Erythroblast (primary cell): ENCODE measurements at regions not wholly inside any gene's neighbourhood (a gene's known extent, or its start where the extent isn't known, plus 50 kb on each side); places are given as distances from the start of the nearest gene placed in this dataset.

Source experiments
- DNase-seq, 2 experiments: peaks; one replicate each; lab custom pipeline; 2025; lab: John Stamatoyannopoulos, UW
- GATA1 ChIP-seq: IDR thresholded peaks from 2 replicates; pipeline ENCODE4 v1.6.1; 2011; ENCODE audit warnings: low read depth, mild to moderate bottlenecking, control low read depth, low read length, moderate library complexity
- POLR2A ChIP-seq: IDR thresholded peaks from 2 replicates; pipeline ENCODE4 v1.6.1; 2011; ENCODE audit warnings: mild to moderate bottlenecking, low read length

- DNase-seq, result no peak
- TF ChIP-seq GATA1 (no peak), POLR2A (no peak)
Observed at GRCh38 chr13:23990455-23990854, 93.2 kb upstream of the C1QTNF9B start.

GRCh38 chr13:23991119-23991518 is 93.8 kb upstream of the C1QTNF9B start:
- DNase-seq, result no peak

DNA sequence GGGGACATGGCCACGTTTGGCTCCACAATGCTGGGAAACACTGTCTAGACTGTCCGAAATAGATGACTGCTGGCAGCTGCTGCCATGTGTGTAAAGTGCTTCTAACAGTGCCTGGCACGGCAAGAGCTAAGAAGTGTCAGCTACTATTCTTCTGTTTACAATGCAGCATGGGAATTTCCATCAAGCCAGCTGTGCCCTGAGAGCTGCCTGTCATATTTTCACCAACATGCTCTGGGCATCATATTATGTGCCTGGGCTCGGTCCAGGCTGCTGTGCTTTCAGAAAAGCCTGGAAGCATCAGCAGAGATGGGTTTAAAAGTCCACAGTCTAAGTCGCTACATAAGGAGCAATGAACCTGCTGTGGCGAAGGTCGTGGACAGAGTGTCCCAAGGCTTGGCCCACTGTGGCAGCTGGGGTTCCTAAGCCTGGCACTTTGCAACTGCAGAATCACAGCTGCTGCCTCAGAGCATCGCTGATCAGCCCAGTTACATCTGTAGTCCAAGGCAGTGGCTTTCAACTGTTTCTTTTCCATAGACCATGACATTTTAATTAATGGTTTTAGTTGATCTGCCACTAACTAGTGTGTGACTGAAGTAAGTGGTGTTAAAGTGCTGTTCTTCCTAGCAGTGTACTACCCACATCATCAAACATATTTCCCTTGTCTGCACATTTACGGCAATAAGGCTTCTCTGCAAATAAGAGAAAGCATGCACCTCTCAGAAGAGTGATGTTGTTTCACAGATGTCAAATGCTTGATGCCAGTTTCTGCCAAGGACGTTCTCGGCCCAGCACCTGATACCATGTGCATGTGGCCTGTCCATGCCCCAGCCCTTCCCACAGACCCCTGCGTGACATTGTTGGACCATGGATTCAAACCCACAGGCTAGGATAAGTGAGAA is 95.7 kb upstream of the C1QTNF9B start:
- no peak for DNase-seq
- no peak for TF ChIP-seq GATA1
- TF ChIP-seq POLR2A, result no peak

More at GRCh38 chr13:23991119-23991518, 93.8 kb upstream of the C1QTNF9B start:
- no peak for TF ChIP-seq POLR2A
- TF ChIP-seq GATA1, result no peak

GRCh38 chr13:23993680-23993985 is 96.3 kb upstream of the C1QTNF9B start:
- TF ChIP-seq POLR2A (no peak), GATA1 (no peak)
- DNase-seq, result no peak

GRCh38 chr13:23995283-23996073 is 98.2 kb upstream of the C1QTNF9B start:
- no peak for DNase-seq
- TF ChIP-seq GATA1, result no peak
- TF ChIP-seq POLR2A, result no peak

DNA sequence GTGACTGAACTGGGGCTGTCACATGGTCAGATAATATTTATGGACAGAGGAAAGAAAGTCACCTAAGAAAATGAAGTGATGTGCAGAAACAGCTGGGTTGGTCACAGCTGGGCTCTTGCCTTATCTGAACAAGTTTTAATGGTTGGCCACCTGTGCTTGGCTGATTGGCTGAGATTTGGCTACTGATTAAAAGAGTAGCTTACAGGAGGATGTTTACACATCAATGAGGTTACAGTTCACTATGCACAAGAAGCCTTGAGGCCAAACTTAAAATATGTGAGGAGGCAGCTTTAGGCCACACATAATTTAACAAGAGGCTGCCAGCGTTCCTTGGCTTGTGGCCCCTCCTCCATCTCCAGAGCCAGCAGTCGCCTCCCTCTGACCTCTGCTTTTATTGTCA is 99.2 kb upstream of the C1QTNF9B start:
- no peak for TF ChIP-seq GATA1
- TF ChIP-seq POLR2A, result no peak
- DNase-seq, result no peak

GRCh38 chr13:23999424-23999823 is 102.1 kb upstream of the C1QTNF9B start:
- no peak for DNase-seq
- no peak for TF ChIP-seq GATA1
- TF ChIP-seq POLR2A, result no peak

DNA sequence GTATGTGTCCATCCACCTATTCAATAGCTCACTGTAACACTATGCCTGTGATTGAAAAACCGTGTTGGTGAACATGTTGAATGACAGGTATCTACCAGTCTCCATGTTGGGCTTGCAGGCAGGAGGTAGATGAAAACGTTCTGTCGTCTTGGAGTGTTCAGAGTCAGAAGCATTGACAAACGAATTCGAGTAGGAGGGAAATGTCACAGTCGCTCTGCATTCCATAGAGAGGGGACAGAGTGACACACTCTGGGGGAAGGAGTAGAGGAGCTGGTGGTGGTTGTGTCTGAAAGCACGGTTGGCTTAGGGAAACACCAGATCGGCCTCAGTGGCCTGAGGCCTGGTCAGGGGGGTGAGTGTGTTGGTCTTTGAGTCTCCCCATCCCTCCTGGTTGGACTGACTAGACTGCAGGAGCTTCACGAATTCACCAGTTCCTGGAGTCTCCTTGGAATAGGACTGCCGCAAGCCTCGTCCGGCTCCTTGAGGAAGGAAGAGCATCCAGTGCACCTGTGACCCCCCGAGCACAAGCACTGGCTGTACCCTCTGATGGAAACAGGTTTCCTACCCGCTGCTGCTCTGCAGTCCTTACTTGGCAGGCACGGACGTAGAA is 105.0 kb upstream of the C1QTNF9B start:
- TF ChIP-seq GATA1, result no peak
- no peak for TF ChIP-seq POLR2A

GRCh38 chr13:24004142-24004899 is 107.0 kb upstream of the C1QTNF9B start:
- TF ChIP-seq GATA1 (no peak), POLR2A (no peak)
- no peak for DNase-seq

More for the DNA sequence above, 105.0 kb upstream of the C1QTNF9B start:
- DNase-seq, result no peak

DNA sequence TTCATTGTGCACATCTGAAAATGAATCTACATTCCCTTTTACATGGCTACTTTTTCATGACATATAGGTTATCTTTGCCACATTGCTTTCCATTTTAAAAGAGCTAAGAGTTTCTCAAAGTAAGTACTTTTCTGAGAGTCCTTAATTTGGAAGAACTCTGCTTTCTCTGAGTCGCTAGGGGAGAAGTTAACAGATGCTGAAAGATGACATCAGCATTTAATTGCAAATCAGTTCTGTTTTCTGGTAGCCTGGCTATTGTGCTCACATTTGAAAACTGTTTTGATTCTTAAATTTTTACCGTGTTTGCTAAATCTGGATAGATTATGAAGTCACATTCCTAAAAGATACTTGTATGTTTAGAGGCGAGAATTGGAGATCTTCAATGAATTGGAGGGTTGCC is 107.7 kb upstream of the C1QTNF9B start:
- TF ChIP-seq POLR2A, result no peak
- TF ChIP-seq GATA1, result no peak
- no peak for DNase-seq

DNA sequence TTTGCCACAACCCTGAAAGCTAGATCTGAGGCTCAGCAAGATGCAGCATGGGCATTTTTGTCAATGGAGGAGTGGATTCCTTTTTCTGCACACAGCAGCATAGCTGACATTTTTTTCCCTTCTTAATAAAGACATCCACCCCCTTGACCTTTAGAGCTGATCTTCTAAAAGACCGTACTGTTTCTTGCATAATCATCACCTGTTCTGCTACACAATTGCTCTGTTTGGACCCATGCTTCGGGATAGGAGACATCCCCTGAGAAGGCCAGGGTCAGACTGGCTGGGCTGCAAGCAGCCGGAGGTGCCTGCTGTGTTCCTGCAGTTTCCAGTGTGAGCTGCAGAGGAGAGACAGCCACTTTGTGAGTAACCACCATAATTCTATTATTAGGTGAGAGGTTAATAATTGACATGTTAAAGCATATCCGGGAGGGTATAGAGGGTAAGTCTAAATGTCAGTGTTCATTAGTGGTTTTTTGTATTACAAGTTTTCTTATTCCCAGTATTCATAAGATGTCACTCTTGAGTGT is 108.5 kb upstream of the C1QTNF9B start:
- TF ChIP-seq POLR2A, result no peak
- TF ChIP-seq GATA1, result no peak
- DNase-seq, result no peak

- TF ChIP-seq GATA1, result no peak
- no peak for TF ChIP-seq POLR2A
- no peak for DNase-seq
Observed at GRCh38 chr13:24006520-24007248, 109.4 kb upstream of the C1QTNF9B start.
